ENCODE measurements at regions not wholly inside any gene's neighbourhood (a gene's known extent, or its start where the extent isn't known, plus 50 kb on each side); places are given as distances from the start of the nearest gene placed in this dataset.

- Histone ChIP-seq H3K9me3 (no peaks in the 10 kb centered on the region), H3K27ac (peak overlapping the region in 1 of 12 donors; percentile 88), H3K36me3 (no peaks in the 10 kb centered on the region), H3K27me3 (no peaks in the 10 kb centered on the region), H3K4me3 (no peak overlapping the region), H3K4me1 (peaks cover 0 to 60% (median 0%) of the 10 kb centered on the region in 12 donors)
- DNase-seq = no peak
- ATAC-seq = no peak
- 72 to 89% (median 84%) methylated on average over 2 of the region's 2 CpGs for WGBS, 4 donors
- TF ChIP-seq CTCF (IDR thresholded peaks at IDR 0.05) (no peak), POLR2A (IDR thresholded peaks at IDR 0.05) (no peak)
- intact Hi-C loops (cut with DNase I) = no loop called here
Measured at GRCh38 chr9:76561050-76561713, 102.2 kb downstream of the GCNT1 start.

Measured in heart left ventricle (tissue), 16 donors.